Smooth muscle cell (in vitro differentiated cells): ENCODE measurements at regions not wholly inside any gene's neighbourhood (a gene's known extent, or its start where the extent isn't known, plus 50 kb on each side); places are given as distances from the start of the nearest gene placed in this dataset.

Experiments
- DNase-seq: peaks from one replicate; lab custom pipeline; 2025; ENCODE audit not compliant: unreplicated experiment; lab: John Stamatoyannopoulos, UW
- H2AFZ ChIP-seq: fragments of 200-600 bp; sonication (generic); 2 replicates; pipeline ENCODE4 v1.6.0; 2016; ENCODE audit warnings: antibody characterized with exemption, low read depth, mild to moderate bottlenecking
- H3F3A ChIP-seq: fragments of 200-600 bp; sonication (generic); 2 replicates; pipeline ENCODE4 v1.6.0; 2017; ENCODE audit warnings: antibody characterized with exemption, low read depth
- H3K27ac ChIP-seq: fragments of 200-600 bp; sonication (generic); 2 replicates; pipeline ENCODE4 v1.5.1; 2016; ENCODE audit warnings: low read depth, mild to moderate bottlenecking
- H3K27me3 ChIP-seq: fragments of 200-600 bp; sonication (generic); 2 replicates; pipeline ENCODE4 v1.6.1; 2016; ENCODE audit warnings: low read depth, mild to moderate bottlenecking
- H3K36me3 ChIP-seq: fragments of 200-600 bp; sonication (generic); 2 replicates; pipeline ENCODE4 v1.5.1; 2016; ENCODE audit warnings: low read depth
- H3K4me1 ChIP-seq: fragments of 200-600 bp; sonication (generic); 2 replicates; pipeline ENCODE4 v1.5.1; 2016; ENCODE audit warnings: low read depth
- H3K4me2 ChIP-seq: fragments of 200-600 bp; sonication (generic); 2 replicates; pipeline ENCODE4 v1.6.0; 2016; ENCODE audit warnings: mild to moderate bottlenecking
- H3K4me3 ChIP-seq: fragments of 200-600 bp; sonication (generic); 2 replicates; pipeline ENCODE4 v1.5.1; 2016; ENCODE audit warnings: mild to moderate bottlenecking
- H3K79me2 ChIP-seq: fragments of 200-600 bp; sonication (generic); 2 replicates; pipeline ENCODE4 v1.6.0; 2016; ENCODE audit warnings: low read depth, mild to moderate bottlenecking
- H3K9ac ChIP-seq: fragments of 200-600 bp; sonication (generic); 2 replicates; pipeline ENCODE4 v1.6.0; 2016; ENCODE audit warnings: low read depth
- H3K9me3 ChIP-seq: fragments of 200-600 bp; sonication (generic); replicated peaks from 2 replicates; pipeline ENCODE4 v1.5.1; 2016; ENCODE audit warnings: low read depth
- H4K20me1 ChIP-seq: fragments of 200-600 bp; sonication (generic); 2 replicates; pipeline ENCODE4 v1.6.0; 2016; ENCODE audit warnings: low read depth
- CTCF ChIP-seq: fragments of 200-600 bp; sonication (generic); IDR thresholded peaks from 2 replicates; pipeline ENCODE4 v1.5.1; 2017; ENCODE audit warnings: borderline replicate concordance, mild to moderate bottlenecking, antibody characterized with exemption; ENCODE audit not compliant: insufficient read depth, poor library complexity, severe bottlenecking
- WGBS: methylation state at CpG from one replicate; pipeline ENCODE4 v1.1.7; 2016; ENCODE audit warnings: low lambda C conversion rate; 5-methylcytosine and 5-hydroxymethylcytosine counted together

- Histone ChIP-seq H3K27me3 (no peaks in the 10 kb centered on the region), H3K36me3 (no peaks in the 10 kb centered on the region), H3F3A (peaks cover 9% of the 10 kb centered on the region), H3K79me2 (peaks cover 15% of the 10 kb centered on the region), H2AFZ (peak overlapping the region; percentile 87), H3K27ac (peak overlapping the region; percentile 98), H3K4me1 (peaks cover 32% of the 10 kb centered on the region), H3K9ac (no peak overlapping the region), H3K4me2 (peak overlapping the region; percentile 79), H3K9me3 (no peaks in the 10 kb centered on the region), H4K20me1 (no peaks in the 10 kb centered on the region), H3K4me3 (no peak overlapping the region)
- WGBS: 90% methylated on average over 3 of the region's 3 CpGs
- no peak for TF ChIP-seq CTCF
- DNase-seq: no peak
These were observed 338.4 kb downstream of the ADAMTS20 start for GRCh38 chr12:43213608-43214007.

- Histone ChIP-seq H4K20me1 (no peaks in the 10 kb centered on the region), H3K4me3 (peak overlapping the region; percentile 16), H2AFZ (peak overlapping the region; percentile 78), H3K9me3 (no peaks in the 10 kb centered on the region), H3K4me2 (peak overlapping the region; percentile 79), H3K36me3 (no peaks in the 10 kb centered on the region), H3K9ac (peak overlapping the region; percentile 73), H3K27ac (peak overlapping the region; percentile 98), H3K79me2 (peaks cover 29% of the 10 kb centered on the region), H3K4me1 (peaks cover 32% of the 10 kb centered on the region), H3K27me3 (no peaks in the 10 kb centered on the region), H3F3A (peaks cover 9% of the 10 kb centered on the region)
- DNase-seq: no peak
- no peak for TF ChIP-seq CTCF
- 12% methylated on average over 6 of the region's 6 CpGs for WGBS
These were observed 341.4 kb downstream of the ADAMTS20 start for GRCh38 chr12:43210485-43211192.

GRCh38 chr12:43208627-43209026, 343.4 kb downstream of the ADAMTS20 start:
- H3K79me2 ChIP-seq: peaks cover 37% of the 10 kb centered on the region
- 94% methylated on average over 3 of the region's 3 CpGs for WGBS
- TF ChIP-seq CTCF: no peak
- H2AFZ ChIP-seq: peak overlapping the region; percentile 57
- no peaks in the 10 kb centered on the region for H4K20me1 ChIP-seq
- no peak overlapping the region for H3K4me3 ChIP-seq
- DNase-seq: no peak
- H3K36me3 ChIP-seq: peaks cover 4% of the 10 kb centered on the region
- H3K9ac ChIP-seq: no peak overlapping the region
- H3K27me3 ChIP-seq: no peaks in the 10 kb centered on the region
- H3K27ac ChIP-seq: peak overlapping the region; percentile 98
- H3K9me3 ChIP-seq: no peaks in the 10 kb centered on the region
- H3F3A ChIP-seq: peaks cover 9% of the 10 kb centered on the region
- H3K4me1 ChIP-seq: peaks cover 32% of the 10 kb centered on the region
- H3K4me2 ChIP-seq: peak overlapping the region; percentile 79

GRCh38 chr12:43208221-43208620, 343.8 kb downstream of the ADAMTS20 start:
- H3K4me1 ChIP-seq: peaks cover 32% of the 10 kb centered on the region
- H4K20me1 ChIP-seq: no peaks in the 10 kb centered on the region
- H3K27me3 ChIP-seq: no peaks in the 10 kb centered on the region
- no peak for TF ChIP-seq CTCF
- no peak for DNase-seq
- H3K27ac ChIP-seq: peak overlapping the region; percentile 98
- H3K9me3 ChIP-seq: no peaks in the 10 kb centered on the region
- no peak overlapping the region for H3K4me3 ChIP-seq
- H3F3A ChIP-seq: peaks cover 9% of the 10 kb centered on the region
- H3K9ac ChIP-seq: no peak overlapping the region
- WGBS: 78% methylated on average over 5 of the region's 5 CpGs
- peaks cover 7% of the 10 kb centered on the region for H3K36me3 ChIP-seq
- no peak overlapping the region for H2AFZ ChIP-seq
- peak overlapping the region; percentile 79 for H3K4me2 ChIP-seq
- H3K79me2 ChIP-seq: peaks cover 40% of the 10 kb centered on the region
